H1 (cell line): ENCODE measurements at regions not wholly inside any gene's neighbourhood (a gene's known extent, or its start where the extent isn't known, plus 50 kb on each side); places are given as distances from the start of the nearest gene placed in this dataset.

Experiments used
- EP300 ChIP-seq, 2 experiments: IDR thresholded peaks; 1 replicate in 1 of 2; 2 replicates in 1 of 2; pipeline ENCODE4 v1.6.1; 2011 to 2012; ENCODE audit warnings: low read depth in 2 of 2, low read length in 2 of 2, mild to moderate bottlenecking in 2 of 2, borderline replicate concordance in 1 of 2, inconsistent platforms in 1 of 2, moderate library complexity in 1 of 2
- SP2 ChIP-seq: IDR thresholded peaks from 2 replicates; pipeline ENCODE4 v1.6.1; 2012; ENCODE audit warnings: mild to moderate bottlenecking, low read length, inconsistent platforms
- TAF7 ChIP-seq: optimal IDR thresholded peaks from 2 replicates; pipeline ENCODE3; 2011; ENCODE audit warnings: low read depth, mild to moderate bottlenecking, inconsistent platforms, low read length, moderate library complexity, borderline replicate concordance
- TCF12 ChIP-seq: IDR thresholded peaks from 2 replicates; pipeline ENCODE4 v1.6.1; 2011; ENCODE audit warnings: low read depth, mild to moderate bottlenecking, low read length
- TEAD4 ChIP-seq: IDR thresholded peaks from 2 replicates; pipeline ENCODE4 v1.6.1; 2012; ENCODE audit warnings: low read depth, low read length, inconsistent platforms, mixed read lengths

- TF ChIP-seq TAF7 (no peak), EP300 (IDR thresholded peaks at IDR 0.05; ENCODE audit: borderline replicate concordance in 1 of 2, low read depth in 2 of 2, low read length in 2 of 2) (no peak), TEAD4 (no peak), TCF12 (no peak), SP2 (no peak)
Observed at GRCh38 chr10:42150428-42151061, 487.8 kb downstream of the ZNF33B start (continued).
